Right atrium auricular region (tissue), 2 donors: ENCODE measurements at regions not wholly inside any gene's neighbourhood (a gene's known extent, or its start where the extent isn't known, plus 50 kb on each side); places are given as distances from the start of the nearest gene placed in this dataset.

Experiments
- DNase-seq: peaks from one replicate; pipeline ENCODE4 v3.0.0-alpha.2; 2019; ENCODE audit warnings: low spot score
- H3K27ac ChIP-seq, 2 donors: fragments of 200-600 bp; sonication (generic); 1 replicate in 1 of 2; 2 replicates in 1 of 2; pipeline ENCODE4 v1.5.1; 2016 to 2019
- H3K27me3 ChIP-seq, 2 donors: fragments of 200-600 bp; sonication (generic); one replicate each; pipeline versions ENCODE4 v1.5.1 to v1.6.0; 2017 to 2019
- H3K36me3 ChIP-seq: fragments of 200-600 bp; sonication (generic); one replicate; pipeline ENCODE4 v1.5.1; 2016
- H3K4me1 ChIP-seq, 2 donors: fragments of 200-600 bp; sonication (generic); one replicate each; pipeline versions ENCODE4 v1.5.1 to v1.6.0; 2017 to 2019
- H3K4me3 ChIP-seq, 2 donors: fragments of 200-600 bp; sonication (generic); 1 replicate in 1 of 2; 2 replicates in 1 of 2; pipeline ENCODE4 v1.5.1; 2017 to 2019; ENCODE audit warnings: mild to moderate bottlenecking in 1 of 2, moderate library complexity in 1 of 2
- H3K9me3 ChIP-seq, 2 donors: fragments of 200-600 bp; sonication (generic); one replicate each; pipeline ENCODE4 v1.5.1; 2019
- TF ChIP-seq, protein P1 (sequence below), 2 donors: fragments of 200-600 bp; sonication (generic); IDR thresholded peaks; one replicate each; pipeline ENCODE4 v1.5.1; 2019; ENCODE audit warnings: antibody characterized with exemption in 2 of 2

DNA sequence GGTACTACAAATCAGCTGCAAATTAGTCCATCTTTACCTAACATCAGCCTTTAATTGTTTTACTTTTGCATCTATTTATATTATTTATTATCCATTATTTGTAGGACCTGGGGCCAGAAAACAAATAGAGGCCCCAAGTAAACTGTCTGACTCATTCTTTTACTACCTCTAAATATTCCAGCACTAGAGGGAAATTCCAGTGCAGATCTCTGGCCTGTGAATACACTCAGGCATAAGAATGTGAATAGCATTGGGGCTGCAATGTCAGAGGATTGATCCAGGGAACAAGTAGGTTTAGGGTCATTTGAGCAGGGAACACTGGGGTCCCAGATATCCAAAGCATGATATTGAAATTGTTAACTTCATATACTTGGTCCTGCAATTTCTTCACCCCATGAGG, 176.6 kb upstream of the TYRP1 start:
- TF ChIP-seq, protein P1, sequence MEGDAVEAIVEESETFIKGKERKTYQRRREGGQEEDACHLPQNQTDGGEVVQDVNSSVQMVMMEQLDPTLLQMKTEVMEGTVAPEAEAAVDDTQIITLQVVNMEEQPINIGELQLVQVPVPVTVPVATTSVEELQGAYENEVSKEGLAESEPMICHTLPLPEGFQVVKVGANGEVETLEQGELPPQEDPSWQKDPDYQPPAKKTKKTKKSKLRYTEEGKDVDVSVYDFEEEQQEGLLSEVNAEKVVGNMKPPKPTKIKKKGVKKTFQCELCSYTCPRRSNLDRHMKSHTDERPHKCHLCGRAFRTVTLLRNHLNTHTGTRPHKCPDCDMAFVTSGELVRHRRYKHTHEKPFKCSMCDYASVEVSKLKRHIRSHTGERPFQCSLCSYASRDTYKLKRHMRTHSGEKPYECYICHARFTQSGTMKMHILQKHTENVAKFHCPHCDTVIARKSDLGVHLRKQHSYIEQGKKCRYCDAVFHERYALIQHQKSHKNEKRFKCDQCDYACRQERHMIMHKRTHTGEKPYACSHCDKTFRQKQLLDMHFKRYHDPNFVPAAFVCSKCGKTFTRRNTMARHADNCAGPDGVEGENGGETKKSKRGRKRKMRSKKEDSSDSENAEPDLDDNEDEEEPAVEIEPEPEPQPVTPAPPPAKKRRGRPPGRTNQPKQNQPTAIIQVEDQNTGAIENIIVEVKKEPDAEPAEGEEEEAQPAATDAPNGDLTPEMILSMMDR (IDR thresholded peaks at IDR 0.05): no peak
- no peak for DNase-seq
- Histone ChIP-seq H3K4me3 (no peak overlapping the region), H3K27me3 (no peaks in the 10 kb centered on the region), H3K27ac (no peak overlapping the region), H3K9me3 (no peaks in the 10 kb centered on the region), H3K36me3 (no peaks in the 10 kb centered on the region), H3K4me1 (no peaks in the 10 kb centered on the region)

DNA sequence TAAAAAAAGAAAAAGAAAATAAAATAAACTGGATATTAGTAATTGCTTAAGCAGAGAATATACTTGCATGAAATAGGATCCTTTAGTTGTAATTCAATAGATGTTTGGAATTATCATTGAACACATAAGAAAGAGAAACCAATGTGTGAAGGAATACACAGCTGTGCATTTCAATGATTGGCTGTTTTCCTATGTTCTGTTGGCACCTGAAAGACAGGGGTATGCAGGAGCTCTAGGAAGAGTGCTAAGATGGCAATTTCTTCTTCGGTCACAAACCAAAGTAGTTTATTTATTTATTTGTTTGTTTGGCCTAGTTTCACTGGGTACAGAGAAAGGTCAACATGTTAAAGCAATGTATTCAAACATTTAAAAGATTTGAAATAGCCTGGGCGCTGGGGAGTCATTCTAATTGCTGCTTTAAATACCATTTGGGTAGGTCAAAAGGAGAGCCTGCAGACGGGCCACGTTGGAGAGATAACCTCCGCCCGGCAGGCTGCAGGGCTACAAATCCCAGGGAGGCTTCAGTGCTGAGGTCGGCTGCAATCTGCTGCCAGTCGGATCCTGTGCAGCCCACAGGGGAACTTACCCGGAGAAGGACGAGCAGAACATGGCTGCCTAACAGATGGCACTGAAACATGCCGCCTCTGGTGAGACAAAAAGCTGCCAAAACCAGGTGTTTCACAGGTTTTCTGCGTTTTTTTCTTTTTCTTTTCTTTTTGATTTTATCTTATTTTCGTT, 154.2 kb upstream of the TYRP1 start:
- Histone ChIP-seq H3K36me3 (no peaks in the 10 kb centered on the region), H3K4me1 (no peaks in the 10 kb centered on the region), H3K9me3 (no peaks in the 10 kb centered on the region), H3K27me3 (no peaks in the 10 kb centered on the region), H3K27ac (no peak overlapping the region), H3K4me3 (peak overlapping the region in 1 of 2 donors; percentile 29)
- no peak for DNase-seq
- TF ChIP-seq, protein P1 (IDR thresholded peaks at IDR 0.05): no peak

DNA sequence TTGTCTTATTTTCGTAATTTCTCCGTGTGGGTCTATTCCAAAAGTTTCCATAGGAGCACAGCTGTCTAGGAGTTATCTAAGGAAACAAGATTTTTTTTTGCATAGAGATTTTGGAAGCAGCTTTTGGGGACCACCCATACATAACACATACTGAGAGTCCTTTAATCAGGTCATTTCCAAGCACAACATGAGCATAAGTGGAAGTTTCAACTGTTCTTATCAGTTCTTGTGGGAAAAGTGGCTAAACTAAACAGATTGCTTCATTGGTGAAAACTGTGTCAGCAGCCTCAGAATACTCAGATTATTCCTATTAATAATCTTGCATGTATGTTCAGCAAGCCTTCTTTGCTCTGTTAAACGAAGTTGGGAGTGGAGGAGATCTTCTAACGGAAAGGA, 153.6 kb upstream of the TYRP1 start:
- Histone ChIP-seq H3K27me3 (no peaks in the 10 kb centered on the region), H3K9me3 (no peaks in the 10 kb centered on the region), H3K27ac (no peak overlapping the region), H3K4me3 (peak overlapping the region in 1 of 2 donors; percentile 29), H3K36me3 (no peaks in the 10 kb centered on the region), H3K4me1 (no peaks in the 10 kb centered on the region)
- DNase-seq: no peak
- TF ChIP-seq, protein P1 (IDR thresholded peaks at IDR 0.05): no peak

DNA sequence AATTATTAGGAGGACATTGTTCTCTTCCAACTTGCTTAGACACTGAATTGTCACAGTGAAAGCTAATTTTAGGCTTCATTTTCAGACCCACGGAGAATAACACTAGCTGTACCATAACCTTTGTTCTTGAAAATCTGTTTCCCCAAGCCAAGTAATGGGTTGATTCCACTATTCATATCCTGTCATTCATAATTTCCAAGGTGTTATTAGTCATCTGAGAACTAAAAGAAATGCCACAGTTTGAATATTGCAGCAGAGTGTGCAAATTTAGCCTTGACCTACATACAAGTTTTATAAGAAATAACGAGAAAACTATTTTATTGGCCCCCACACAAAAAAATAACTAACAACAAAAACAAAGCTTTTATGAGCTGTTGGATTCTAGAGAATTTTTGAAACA, 148.5 kb upstream of the TYRP1 start:
- no peak overlapping the region for H3K27ac ChIP-seq
- DNase-seq: no peak
- no peaks in the 10 kb centered on the region for H3K4me1 ChIP-seq
- no peaks in the 10 kb centered on the region for H3K36me3 ChIP-seq
- H3K27me3 ChIP-seq: no peaks in the 10 kb centered on the region
- TF ChIP-seq, protein P1 (IDR thresholded peaks at IDR 0.05): no peak
- H3K4me3 ChIP-seq: no peak overlapping the region
- H3K9me3 ChIP-seq: no peaks in the 10 kb centered on the region

DNA sequence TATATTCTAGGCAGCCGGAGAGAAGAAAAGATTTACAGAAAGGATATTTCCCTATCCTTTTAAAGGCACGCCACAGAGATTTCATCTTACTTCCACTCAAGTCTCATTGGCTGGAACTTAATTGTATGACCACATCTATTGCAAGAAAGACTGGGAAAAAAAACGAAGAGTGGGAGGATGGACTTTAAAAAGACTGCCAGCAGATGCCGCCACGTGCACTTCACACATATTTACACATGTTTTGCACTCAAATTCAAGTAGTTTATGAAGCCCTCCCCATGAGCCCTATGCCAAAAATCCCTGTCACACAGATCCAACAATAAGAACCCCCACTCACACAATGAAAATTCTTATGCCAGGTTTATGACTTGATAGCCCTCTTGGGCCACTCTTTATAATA, 138.5 kb upstream of the TYRP1 start:
- Histone ChIP-seq H3K4me3 (no peak overlapping the region), H3K27me3 (no peaks in the 10 kb centered on the region), H3K27ac (no peak overlapping the region), H3K9me3 (no peaks in the 10 kb centered on the region), H3K36me3 (no peaks in the 10 kb centered on the region), H3K4me1 (no peaks in the 10 kb centered on the region)
- TF ChIP-seq, protein P1 (IDR thresholded peaks at IDR 0.05): no peak
- no peak for DNase-seq
